ENCODE measurements at regions not wholly inside any gene's neighbourhood (a gene's known extent, or its start where the extent isn't known, plus 50 kb on each side); places are given as distances from the start of the nearest gene placed in this dataset.
"Not testable (repeated sequence)": the region's sequence is repeated elsewhere in the genome, so short reads cannot be mapped to it uniquely, and the experiment has no call there.

DNA sequence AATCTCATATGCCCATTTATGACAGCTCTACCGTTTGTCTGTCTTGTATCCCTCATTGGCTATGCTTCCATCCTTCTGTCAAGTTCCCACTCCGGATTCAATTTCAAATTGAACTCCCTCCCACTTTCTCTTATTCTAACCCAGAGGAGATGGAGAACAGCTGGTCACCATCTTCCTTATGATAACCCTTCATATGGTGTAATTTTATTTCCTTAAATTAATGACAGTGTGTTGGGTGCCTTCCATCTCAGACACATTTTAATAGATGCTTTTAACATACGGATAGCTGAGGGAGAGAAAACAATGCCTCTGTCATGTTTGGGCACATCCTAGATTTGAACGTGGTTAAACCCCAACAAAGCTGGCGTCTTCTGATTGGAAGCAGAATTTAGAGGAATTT, 103.0 kb upstream of the PLXNA2 start:
- no peak for DNase-seq (ENCODE audit: low read depth)

DNA sequence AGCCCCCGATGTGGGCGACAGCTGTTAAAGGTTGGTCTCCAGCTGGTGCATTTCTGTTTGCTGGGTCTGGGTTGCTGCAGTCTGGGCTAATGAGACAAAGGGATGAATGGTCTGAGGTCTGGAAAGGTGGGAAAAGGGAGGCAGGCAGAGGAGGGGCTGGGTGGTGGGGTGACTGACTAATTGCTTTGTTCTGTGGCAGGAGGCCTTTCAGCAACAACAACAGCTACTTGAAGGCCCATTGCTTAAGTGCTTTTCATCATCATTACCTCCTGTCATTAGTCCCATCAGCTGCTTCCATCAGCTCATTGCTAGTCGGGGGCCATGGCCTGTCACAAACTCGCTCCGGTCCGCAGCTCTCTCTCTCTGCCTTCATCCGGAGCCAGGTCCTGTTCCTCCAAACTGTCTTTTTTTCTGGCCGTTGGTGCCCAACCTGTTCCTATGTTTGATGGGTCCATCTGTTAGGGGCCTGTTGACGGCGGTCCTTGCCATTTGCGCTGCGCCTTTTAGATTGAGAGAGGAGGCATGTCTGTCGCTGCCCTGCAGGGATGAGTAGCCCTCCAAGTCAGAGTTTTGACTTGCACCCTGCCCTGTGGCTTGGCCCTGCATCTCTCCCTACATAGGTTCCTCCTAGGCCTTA, 105.6 kb upstream of the PLXNA2 start:
- no peak for DNase-seq (ENCODE audit: low read depth)

DNA sequence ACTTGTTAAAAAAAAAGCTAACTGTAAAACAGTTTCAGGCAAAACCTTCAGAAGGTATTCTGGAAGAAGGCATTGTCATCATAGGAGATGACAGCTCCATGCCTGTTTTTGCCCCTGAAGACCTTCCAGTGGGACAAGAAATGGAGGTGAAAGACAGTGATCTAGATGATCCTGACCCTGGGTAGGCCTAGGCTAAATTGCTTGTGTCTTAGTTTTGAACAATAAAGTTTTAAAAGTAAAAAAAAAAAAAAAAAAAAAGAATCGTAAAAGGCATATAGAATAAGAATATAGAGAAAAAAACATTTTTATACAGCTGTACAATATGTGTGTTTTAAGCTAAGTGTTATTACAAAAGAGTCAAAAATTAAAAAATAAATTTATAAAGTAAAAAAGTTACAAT, 106.6 kb upstream of the PLXNA2 start:
- no peak for DNase-seq (ENCODE audit: low read depth)

DNA sequence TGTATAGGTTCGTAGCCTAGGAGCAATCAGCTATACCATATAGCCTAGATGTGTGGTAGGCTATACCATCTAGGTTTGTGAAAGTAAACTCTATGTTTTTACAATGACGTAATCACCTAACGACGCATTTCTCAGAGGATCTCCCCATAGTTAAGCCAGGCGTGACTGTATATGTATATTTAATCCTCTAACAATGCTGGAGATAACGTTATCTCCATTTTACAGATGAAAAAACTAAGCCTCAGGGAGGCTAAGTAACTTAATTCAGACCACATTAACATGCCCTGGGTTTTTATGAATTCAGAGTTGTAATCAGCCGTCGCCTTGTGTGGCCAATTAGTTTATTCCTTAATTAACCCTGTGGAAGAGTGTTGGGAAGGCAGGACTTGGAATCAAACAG, 107.7 kb upstream of the PLXNA2 start:
- DNase-seq (ENCODE audit: low read depth): no peak

DNA sequence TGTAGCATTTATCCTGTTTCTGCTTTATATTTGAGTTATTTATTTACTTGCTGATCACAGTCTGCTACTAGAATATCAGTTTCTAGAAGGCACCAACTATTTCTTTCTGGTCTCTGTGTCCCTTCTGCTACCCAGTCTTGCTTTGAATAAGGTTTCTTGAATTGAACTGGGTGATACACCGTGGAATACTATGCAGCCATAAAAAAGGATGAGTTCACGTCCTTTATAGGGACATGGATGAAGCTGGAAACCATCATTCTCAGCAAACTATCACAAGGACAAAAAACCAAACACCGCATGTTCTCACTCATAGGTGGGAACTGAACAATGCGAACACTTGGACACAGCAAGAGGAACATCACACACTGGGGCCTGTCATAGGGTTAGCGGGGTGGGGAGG, 109.6 kb upstream of the PLXNA2 start:
- DNase-seq (ENCODE audit: low read depth): not testable (repeated sequence)

DNA sequence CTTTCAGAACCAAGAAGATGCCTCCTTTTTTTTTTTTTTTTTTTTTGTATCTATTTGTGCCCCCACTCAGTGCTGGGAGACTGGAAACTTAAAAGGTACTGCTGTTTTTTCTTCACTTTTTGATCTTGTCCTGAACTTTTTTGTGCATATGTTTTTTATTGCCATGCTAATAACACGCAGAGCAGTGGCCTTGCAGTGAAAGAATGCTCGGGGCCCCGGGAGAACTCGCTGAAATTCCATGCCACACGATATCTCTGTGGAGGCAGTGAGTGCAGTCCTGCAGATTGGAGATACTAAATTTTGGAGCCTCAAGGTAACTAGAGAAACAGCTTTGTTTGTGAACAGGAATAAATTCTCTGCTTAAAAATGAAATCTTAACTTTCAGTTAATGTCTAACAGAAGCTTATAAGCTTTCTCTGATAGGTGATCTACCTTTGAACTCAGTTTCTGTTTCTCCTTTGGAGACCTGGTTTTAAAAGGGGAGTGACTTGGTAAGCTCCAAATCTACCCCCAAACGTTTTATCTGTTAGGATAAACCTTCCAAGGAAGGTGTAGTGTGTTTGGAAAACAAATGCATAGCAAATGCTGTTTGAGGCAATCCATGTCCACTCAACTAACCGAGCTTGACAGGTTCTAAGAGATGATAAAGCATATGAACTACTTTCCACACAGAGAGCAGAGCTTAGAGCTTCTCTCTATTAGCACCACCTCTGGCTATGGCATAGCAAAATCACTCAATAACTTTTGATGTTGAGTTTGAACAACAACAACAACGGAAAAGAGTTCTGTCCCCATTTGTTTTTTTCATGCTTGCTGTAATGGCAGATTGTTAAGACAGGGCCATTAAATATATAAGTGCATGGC, 113.7 kb upstream of the PLXNA2 start:
- DNase-seq (ENCODE audit: low read depth): no peak

DNA sequence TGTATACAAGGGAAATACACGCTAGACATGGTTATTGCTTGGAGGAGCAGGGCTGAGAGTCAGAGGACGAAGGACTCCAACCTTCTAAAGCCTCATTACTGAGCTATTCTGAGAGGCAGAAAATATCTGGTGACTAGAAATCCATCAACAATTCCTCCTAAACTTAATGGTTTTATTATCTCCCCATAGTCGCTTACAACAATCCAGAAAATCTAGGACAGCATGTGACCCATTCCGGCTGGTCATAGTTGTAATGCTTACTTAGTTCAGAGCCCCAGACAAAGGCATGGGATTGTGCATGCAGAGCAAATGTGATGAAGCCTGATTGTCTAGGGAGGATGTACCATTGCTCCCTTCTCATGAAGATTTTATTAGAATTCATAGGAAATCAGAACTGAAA, 114.5 kb upstream of the PLXNA2 start:
- DNase-seq (ENCODE audit: low read depth): no peak

DNA sequence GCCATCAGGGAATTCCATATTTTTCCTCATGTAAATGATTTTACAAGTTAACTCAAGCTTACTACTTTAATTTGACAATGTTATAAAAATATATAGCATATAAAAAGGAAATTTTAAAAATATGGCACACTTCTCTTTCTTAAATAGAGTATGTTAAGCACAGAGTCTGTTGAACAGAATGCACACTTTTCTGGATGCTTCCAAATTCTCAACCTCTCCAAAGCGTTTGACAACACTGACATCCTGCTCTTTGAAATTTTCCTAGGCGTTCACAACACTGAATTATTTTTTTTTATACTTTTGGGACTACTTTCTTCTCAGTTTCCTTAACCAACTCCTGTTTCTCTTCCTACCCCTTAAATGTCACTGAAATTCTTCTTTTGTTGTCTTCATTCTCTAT, 117.8 kb upstream of the PLXNA2 start:
- no peak for DNase-seq (ENCODE audit: low read depth)

DNA sequence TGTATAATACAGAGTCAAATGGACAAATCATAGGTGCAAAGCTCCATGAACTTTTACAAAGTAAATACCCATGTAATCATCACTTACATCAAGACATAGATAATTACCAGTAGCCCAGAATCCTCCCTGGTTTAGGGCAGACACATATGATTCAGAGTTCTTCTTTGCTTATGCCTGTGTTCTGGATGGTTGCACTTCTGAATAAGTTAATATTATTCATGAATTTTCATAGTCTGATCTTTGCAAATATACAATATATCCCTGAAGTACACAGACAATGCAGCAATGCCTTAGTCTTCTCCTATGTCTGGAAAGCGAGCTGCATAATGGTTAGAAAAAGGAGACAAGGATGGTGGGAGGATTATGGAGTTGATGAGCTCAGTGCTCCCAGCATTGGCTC, 122.4 kb upstream of the PLXNA2 start:
- DNase-seq (ENCODE audit: low read depth): no peak

DNA sequence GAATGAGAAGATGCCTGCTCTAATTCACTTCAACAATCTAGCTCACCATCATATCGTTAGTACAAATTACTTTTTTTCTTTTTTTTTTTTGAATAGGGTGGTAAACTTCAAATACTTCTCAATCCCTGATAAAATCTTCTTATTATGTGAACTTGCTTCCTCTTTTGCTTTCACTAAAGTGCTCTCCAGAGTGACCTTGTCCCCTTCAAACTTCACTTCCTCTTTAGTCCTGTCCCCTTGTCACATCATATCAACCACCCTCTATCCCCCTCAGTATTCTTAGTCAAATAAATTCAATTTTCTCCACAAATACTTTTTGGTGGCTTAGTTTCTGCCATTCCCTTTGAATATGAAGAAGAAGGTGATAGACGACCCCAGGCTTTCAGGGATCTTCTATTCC, 124.9 kb upstream of the PLXNA2 start:
- DNase-seq (ENCODE audit: low read depth): no peak

DNA sequence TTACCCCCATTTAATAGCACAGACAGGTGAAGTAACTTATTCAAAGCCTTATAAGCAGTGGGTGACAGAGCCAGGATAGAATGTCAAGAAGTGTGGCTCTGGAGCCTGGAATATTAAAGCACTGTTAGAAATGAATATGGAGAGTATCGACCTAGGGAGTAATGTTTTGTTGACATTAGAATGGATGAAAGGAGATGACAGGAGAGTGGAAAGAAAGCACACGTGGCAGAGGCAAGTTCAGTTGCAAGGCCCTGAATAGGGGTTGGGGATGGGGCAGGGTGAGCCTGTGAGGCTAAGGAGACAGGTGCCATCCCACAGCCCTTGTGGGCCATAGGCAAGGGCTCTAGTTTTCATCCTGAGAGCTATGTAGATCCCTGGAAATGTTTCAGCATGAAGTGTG, 125.5 kb upstream of the PLXNA2 start:
- no peak for DNase-seq (ENCODE audit: low read depth)

DNA sequence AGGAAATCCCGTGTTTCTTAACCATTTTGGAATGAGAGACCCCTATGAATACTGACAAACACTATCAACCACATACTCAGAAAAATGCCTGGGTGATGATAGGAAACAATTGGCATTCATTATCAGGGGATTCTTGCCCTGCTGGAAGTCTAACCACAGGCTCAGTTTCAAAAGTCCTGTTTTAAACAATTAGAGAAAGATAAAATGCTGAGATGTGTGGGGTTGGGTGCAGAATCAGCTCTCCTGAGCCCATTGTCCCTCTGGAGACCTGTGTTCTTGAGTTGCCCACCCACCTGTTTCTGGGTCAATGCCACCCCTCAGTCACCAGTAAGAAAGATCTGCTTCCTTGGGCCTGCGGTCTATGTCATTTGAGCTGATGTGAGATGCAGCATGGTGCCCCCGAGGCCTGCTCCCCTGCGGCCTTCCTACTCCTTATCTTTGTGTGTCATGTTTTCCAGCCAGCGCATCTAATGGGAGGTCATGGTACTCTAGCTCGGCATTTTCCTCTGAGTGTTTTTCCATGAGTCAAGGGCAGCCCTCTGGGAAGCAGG, 130.3 kb upstream of the PLXNA2 start:
- no peak for DNase-seq (ENCODE audit: low read depth)

DNA sequence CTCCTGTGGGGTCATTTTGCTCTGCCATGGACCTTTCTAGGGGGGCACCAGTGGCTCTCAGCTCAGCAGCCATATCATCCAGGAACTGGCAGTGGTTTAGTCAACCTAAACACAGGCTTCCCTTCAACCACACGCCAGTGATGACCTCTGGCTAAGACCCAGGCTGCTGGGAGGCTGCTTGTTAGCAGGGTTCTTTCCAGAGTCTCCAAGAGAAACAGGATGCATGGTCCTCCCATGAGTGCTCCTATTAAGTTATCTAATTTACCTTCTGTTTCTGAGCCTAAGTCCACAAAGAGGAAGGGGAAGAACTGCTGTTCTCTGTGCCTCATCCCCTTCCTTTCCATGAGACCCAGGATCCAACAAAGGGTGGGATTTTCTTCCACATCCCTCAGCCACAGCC, 137.3 kb upstream of the PLXNA2 start:
- DNase-seq (ENCODE audit: low read depth): no peak

DNA sequence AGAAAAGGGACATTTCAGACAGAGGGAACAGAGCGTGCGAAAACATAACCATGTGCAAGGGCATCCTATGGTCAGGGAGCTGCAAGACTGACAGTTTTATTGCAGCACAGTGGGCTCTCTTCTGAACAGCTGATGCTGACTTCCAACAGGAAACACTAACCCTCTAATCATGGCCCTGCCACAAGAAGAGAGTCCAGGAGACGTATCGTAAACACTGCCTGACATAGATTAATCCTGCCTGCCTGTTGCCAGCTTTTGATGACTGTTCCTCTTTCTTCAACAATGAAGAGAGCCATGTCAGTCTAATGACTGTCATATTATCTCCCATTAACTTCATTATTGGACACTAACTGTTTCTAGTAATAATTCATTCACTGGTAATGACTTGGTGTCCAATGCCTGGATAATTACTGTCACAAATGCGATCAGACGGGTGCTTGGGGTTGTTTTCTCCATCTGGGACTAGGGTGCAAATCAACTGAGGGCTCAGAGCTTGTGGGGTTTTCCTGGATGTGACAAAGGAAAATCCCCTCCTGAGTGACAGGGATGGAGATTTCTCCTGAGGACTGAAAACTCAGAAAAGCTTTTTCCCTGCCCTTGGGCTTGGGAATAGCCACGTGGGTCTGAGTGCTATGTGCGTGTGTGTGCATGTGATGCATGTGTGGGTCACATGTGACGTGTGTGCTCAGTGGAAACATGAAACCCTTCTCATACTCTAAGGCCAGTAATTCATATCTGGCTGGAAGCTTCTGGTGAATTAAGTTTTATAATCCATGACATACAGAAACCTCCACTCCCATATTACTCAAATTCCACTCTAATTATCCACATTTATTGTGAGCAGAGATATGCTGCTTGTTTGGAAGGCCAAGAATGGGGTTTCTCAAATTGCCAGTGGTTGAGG, 144.0 kb upstream of the PLXNA2 start:
- DNase-seq (ENCODE audit: low read depth): no peak

DNA sequence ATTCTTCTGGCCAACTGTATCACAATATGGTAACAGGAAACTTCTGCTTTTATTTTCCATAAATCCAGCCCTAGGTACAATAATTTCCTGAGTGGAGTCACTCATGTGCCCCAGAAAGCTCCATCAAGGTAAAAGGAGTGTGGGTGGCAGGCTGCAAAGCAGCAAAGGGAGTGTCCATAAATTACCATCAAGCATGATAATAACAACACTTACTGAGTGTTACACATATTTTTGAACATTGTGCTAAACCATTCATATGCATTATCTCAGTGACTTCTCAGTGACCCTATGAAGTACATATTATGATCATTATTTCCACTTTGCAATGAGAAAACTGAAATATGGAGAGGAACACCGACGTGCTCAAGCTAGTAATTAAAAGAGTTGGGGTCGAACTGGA, 149.2 kb upstream of the PLXNA2 start:
- DNase-seq (ENCODE audit: low read depth): no peak

DNA sequence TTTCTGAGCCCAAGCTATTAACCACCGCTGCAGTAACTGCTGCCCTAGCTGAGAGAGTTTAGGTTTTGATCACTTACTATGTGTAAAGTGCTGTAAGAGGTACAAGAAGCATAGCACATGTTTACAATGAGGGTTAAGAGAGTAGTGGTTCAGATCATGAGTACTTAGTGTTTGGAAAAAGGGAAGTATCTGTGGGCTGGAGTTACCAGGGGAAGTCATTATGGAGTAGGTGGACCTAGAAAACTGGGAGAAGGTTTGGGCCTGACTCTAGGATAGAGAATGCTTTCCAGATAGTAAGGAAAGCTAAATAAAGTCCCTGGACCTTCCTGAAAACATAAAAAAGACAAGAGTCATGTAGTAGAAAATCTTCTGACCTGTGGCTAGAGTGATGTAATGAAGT, 149.6 kb upstream of the PLXNA2 start:
- no peak for DNase-seq (ENCODE audit: low read depth)

DNA sequence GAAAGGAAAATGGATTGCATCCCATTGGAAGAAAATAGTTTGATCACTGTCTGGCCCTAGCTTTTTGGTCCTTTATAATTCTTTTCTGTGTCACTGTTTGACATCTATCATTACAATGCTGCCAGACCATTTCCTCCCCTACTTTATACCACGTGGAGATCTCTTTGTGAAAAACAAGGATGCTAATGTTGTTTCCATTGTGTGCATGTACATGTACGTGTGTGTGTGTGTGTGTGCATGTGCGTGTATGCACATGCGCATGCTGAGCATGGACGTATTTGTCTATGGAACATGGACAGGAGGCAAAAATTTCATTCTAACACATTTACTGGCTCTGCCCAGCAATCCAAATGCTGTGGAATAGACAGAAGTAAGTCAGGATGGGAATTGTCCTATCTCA, 153.1 kb upstream of the PLXNA2 start:
- DNase-seq (ENCODE audit: low read depth): no peak

DNA sequence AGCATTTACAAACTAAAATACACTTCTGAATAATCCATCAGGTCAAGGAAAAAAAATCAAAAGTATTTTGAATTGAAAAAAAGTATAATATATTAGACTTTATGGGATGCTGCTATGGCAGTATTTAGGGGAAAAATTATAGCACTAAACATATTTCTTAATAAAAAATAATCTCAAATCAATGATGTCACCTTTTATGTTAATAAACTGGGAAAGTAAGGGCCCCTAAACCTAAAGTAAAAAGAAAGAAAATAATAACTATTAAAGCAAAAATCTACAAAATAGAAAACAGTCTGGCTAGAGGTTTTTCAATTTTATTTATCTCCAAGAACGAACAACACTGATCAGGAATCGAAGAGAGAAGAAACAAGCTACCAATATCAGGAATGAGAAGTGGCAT, 160.8 kb upstream of the PLXNA2 start:
- no peak for DNase-seq (ENCODE audit: low read depth)

DNA sequence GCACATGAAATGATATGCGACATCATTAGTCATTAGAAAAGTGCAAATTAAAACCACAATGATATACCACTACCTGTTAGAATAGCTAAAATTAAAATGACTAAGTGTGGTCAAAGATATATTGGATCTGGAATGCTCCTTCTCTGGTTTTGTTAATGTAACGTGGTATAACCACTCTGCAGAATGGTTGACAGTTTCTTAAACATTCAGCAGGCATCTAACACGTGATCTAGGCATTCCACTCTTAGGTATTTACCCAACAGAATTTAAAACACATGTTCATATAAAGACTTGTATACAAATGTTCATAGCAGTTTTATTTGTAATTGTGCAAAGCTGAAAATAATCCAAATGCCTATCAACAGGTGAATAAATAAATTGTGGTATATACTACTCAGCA, 165.0 kb upstream of the PLXNA2 start:
- DNase-seq (ENCODE audit: low read depth): no peak

DNA sequence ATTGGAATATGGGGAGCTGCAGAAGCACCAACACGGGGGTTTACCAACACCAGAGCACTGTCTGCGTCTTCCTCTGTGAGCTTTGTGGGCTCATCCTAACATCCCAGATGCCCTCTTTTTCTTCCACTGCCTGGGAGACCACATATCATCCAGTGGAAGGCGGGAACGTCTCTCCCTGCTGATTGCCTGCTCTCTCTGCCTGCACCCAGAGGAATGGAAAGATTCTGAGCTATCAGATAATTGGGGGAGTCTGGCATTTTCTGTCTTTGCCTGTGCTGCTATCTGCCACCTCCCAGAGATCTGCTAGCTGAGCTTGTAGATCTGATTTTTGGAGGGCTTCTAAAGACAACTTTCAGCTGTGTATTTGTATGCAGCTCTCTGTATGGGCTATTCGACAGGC, 166.2 kb upstream of the PLXNA2 start:
- DNase-seq (ENCODE audit: low read depth): no peak

DNA sequence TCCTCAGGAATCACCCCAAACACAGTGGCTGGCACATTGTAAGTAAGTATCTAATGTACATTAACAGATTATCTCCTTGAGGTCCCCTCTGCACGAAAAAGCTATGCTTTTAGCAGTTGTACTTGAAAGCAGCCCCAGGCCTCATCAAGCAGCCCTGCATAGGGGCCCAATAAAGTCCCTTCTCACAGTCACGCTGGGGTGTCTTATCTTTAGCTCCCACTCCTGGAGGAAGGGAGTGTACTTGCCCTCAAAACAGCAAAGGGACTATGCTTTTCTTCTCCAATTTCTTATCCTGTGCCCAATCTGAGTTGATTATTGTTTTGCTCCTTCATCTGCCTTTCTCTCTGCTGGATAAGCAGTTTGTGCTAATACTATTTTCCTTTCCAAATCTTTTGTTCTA, 168.8 kb upstream of the PLXNA2 start:
- DNase-seq (ENCODE audit: low read depth): no peak

DNA sequence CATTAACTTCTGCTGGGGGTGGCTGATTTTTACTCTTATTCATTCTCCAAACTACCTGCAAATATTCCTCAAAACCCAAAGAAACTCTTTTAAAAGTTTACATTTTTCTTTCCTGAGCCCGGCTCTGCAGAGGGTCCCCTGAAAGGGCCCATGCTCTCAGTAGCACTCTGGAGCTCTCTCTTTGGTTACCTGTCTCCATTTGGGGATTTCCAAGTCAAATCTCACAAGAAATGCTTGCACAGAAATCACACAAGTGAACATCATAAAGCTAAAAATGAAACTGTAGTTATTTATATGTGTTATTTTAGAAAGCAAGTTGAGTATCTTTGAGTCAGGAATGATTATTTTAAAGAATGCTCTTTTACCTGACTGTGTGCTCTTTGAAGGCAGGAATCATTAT, 174.5 kb upstream of the PLXNA2 start:
- no peak for DNase-seq (ENCODE audit: low read depth)
